HEK293T (cell line): ENCODE measurements at regions not wholly inside any gene's neighbourhood (a gene's known extent, or its start where the extent isn't known, plus 50 kb on each side); places are given as distances from the start of the nearest gene placed in this dataset.
"Not testable (repeated sequence)": the region's sequence is repeated elsewhere in the genome, so short reads cannot be mapped to it uniquely, and the experiment has no call there.

Experiments
- CTCF ChIA-PET: fragments of 350-600 bp; formaldehyde crosslinking; extraction: SDS; loops from one replicate; lab custom pipeline; 2021; ENCODE audit warnings: antibody characterized with exemption, inconsistent platforms; lab: Yijun Ruan, JAX
- POLR2A ChIA-PET: fragments of 350-600 bp; formaldehyde crosslinking; extraction: SDS; loops from one replicate; lab custom pipeline; 2020; ENCODE audit warnings: antibody characterized with exemption, inconsistent platforms; lab: Yijun Ruan, JAX
- DNase-seq: peaks from one replicate; pipeline ENCODE4 v3.0.0; 2012; ENCODE audit warnings: mixed read lengths; ENCODE audit errors: extremely low spot score
- ARNT ChIP-seq: fragments of 450-650 bp; IDR thresholded peaks from 2 replicates; pipeline ENCODE4 v1.6.1; 2017; ENCODE audit warnings: mild to moderate bottlenecking
- BHLHE40 ChIP-seq: fragments of 450-650 bp; IDR thresholded peaks from 2 replicates; pipeline ENCODE4 v1.6.1; 2016; ENCODE audit warnings: mild to moderate bottlenecking, moderate library complexity, borderline replicate concordance
- CTBP1 ChIP-seq: fragments of 450-650 bp; IDR thresholded peaks from 2 replicates; pipeline ENCODE4 v1.6.1; 2016; ENCODE audit warnings: borderline replicate concordance
- ELF4 ChIP-seq: fragments of 450-650 bp; IDR thresholded peaks from 2 replicates; pipeline ENCODE4 v1.6.1; 2017; ENCODE audit warnings: antibody characterized with exemption
- FOXA1 ChIP-seq: fragments of 450-650 bp; IDR thresholded peaks from 2 replicates; pipeline ENCODE4 v1.6.1; 2016; ENCODE audit warnings: mild to moderate bottlenecking
- FOXK2 ChIP-seq: fragments of 450-650 bp; IDR thresholded peaks from 2 replicates; pipeline ENCODE4 v1.6.1; 2016; ENCODE audit warnings: mild to moderate bottlenecking
- FOXM1 ChIP-seq: fragments of 450-650 bp; IDR thresholded peaks from 2 replicates; pipeline ENCODE4 v1.6.1; 2017; ENCODE audit warnings: mild to moderate bottlenecking, borderline replicate concordance
- HDGF ChIP-seq: fragments of 450-650 bp; IDR thresholded peaks from 2 replicates; pipeline ENCODE4 v1.6.1; 2017; ENCODE audit warnings: antibody characterized with exemption, borderline replicate concordance
- L3MBTL2 ChIP-seq: fragments of 450-650 bp; conservative IDR thresholded peaks from 2 replicates; pipeline ENCODE4 v1.6.1; 2016; ENCODE audit warnings: mild to moderate bottlenecking
- LEF1 ChIP-seq: fragments of 450-650 bp; IDR thresholded peaks from 2 replicates; pipeline ENCODE4 v1.6.1; 2017; ENCODE audit warnings: mild to moderate bottlenecking, borderline replicate concordance
- NFRKB ChIP-seq: fragments of 450-650 bp; IDR thresholded peaks from 2 replicates; pipeline ENCODE4 v1.6.1; 2016; ENCODE audit warnings: mild to moderate bottlenecking, moderate library complexity
- PKNOX1 ChIP-seq: fragments of 450-650 bp; IDR thresholded peaks from 2 replicates; pipeline ENCODE4 v1.6.1; 2016
- SP1 ChIP-seq: fragments of 450-650 bp; IDR thresholded peaks from 2 replicates; pipeline ENCODE4 v1.6.1; 2017
- SUZ12 ChIP-seq: fragments of 450-650 bp; IDR thresholded peaks from 2 replicates; pipeline ENCODE4 v1.6.1; 2016; ENCODE audit warnings: mild to moderate bottlenecking
- TARDBP ChIP-seq: fragments of 450-650 bp; IDR thresholded peaks from 2 replicates; pipeline ENCODE4 v1.6.1; 2016
- ZNF384 ChIP-seq: fragments of 450-650 bp; IDR thresholded peaks from 2 replicates; pipeline ENCODE4 v1.6.1; 2016

GRCh38 chr3:4166540-4166939 is 136.6 kb upstream of the SETMAR start:
- no peak for TF ChIP-seq HDGF
- no peak for TF ChIP-seq L3MBTL2
- no peak for DNase-seq
- POLR2A ChIA-PET = no interaction called here
- CTCF ChIA-PET = no interaction called here

GRCh38 chr3:4167230-4167629 is 135.9 kb upstream of the SETMAR start:
- DNase-seq, POLR2A ChIA-PET, CTCF ChIA-PET: not testable (repeated sequence)

GRCh38 chr3:4174791-4175190 is 128.4 kb upstream of the SETMAR start:
- DNase-seq = no peak
- ChIA-PET POLR2A (no interaction called here), CTCF (no interaction called here)
- no peak for TF ChIP-seq ARNT
- TF ChIP-seq HDGF = no peak
- no peak for TF ChIP-seq CTBP1
- no peak for TF ChIP-seq FOXA1
- TF ChIP-seq NFRKB = no peak
- TF ChIP-seq L3MBTL2 = no peak
- TF ChIP-seq TARDBP = no peak
- TF ChIP-seq ZNF384 = no peak
- no peak for TF ChIP-seq SUZ12
- TF ChIP-seq ELF4 = no peak
- no peak for TF ChIP-seq LEF1
- no peak for TF ChIP-seq SP1
- TF ChIP-seq PKNOX1 = no peak
- TF ChIP-seq BHLHE40 = no peak
- TF ChIP-seq FOXK2 = no peak

- CTCF ChIA-PET = no interaction called here
- no peak for DNase-seq
- TF ChIP-seq SUZ12 = no peak
- no peak for TF ChIP-seq CTBP1
- no peak for TF ChIP-seq LEF1
- TF ChIP-seq FOXA1 = no peak
- TF ChIP-seq PKNOX1 = no peak
- no peak for TF ChIP-seq HDGF
- no peak for TF ChIP-seq FOXM1
- TF ChIP-seq NFRKB = no peak
- no peak for TF ChIP-seq SP1
- no peak for TF ChIP-seq ARNT
- TF ChIP-seq FOXK2 = no peak
- no peak for TF ChIP-seq ZNF384
- TF ChIP-seq ELF4 = no peak
- POLR2A ChIA-PET = interaction anchor here (0.6 kb wide), 1 partner anchor 37 kb away, joined by 3 read pairs; no protein-coding TSS in a partner anchor
Measured at GRCh38 chr3:4191971-4192370, 111.2 kb upstream of the SETMAR start.

GRCh38 chr3:4195006-4195405 is 108.2 kb upstream of the SETMAR start:
- DNase-seq = no peak
- CTCF ChIA-PET = no interaction called here
- POLR2A ChIA-PET = no interaction called here
- TF ChIP-seq SUZ12 (no peak), NFRKB (no peak)

- ChIA-PET CTCF (no interaction called here), POLR2A (no interaction called here)
- no peak for TF ChIP-seq HDGF
- no peak for TF ChIP-seq SUZ12
- no peak for TF ChIP-seq PKNOX1
- TF ChIP-seq FOXK2 = no peak
- no peak for TF ChIP-seq TARDBP
- TF ChIP-seq LEF1 = no peak
- TF ChIP-seq NFRKB = no peak
- no peak for TF ChIP-seq L3MBTL2
- TF ChIP-seq SP1 = no peak
- TF ChIP-seq ELF4 = no peak
- DNase-seq = no peak
Measured at GRCh38 chr3:4196506-4197147, 106.5 kb upstream of the SETMAR start.

- TF ChIP-seq LEF1 (no peak), TARDBP (no peak), L3MBTL2 (no peak), ZNF384 (no peak), NFRKB (no peak), BHLHE40 (no peak), ARNT (no peak), SP1 (no peak), HDGF (no peak), FOXK2 (no peak), CTBP1 (no peak), PKNOX1 (no peak), SUZ12 (no peak), FOXM1 (no peak), ELF4 (no peak), FOXA1 (no peak)
- POLR2A ChIA-PET = no interaction called here
- CTCF ChIA-PET = no interaction called here
- no peak for DNase-seq
Measured at GRCh38 chr3:4197670-4198069, 105.5 kb upstream of the SETMAR start.
